ENCODE measurements at regions not wholly inside any gene's neighbourhood (a gene's known extent, or its start where the extent isn't known, plus 50 kb on each side); places are given as distances from the start of the nearest gene placed in this dataset.

- TF ChIP-seq CTCF (conservative IDR thresholded peaks at IDR 0.05) (no peak), ZFX (IDR thresholded peaks at IDR 0.05) (no peak)
- no peak overlapping the region for H3K27ac ChIP-seq
Observed at GRCh38 chr1:181918880-181919525, 142.5 kb downstream of the ZNF648 start.

GRCh38 chr1:181911715-181912114 lies 149.8 kb downstream of the ZNF648 start:
- TF ChIP-seq ZFX (IDR thresholded peaks at IDR 0.05) (no peak), CTCF (conservative IDR thresholded peaks at IDR 0.05) (no peak)
- H3K27ac ChIP-seq, result no peak overlapping the region

GRCh38 chr1:181910905-181911304 lies 150.6 kb downstream of the ZNF648 start:
- TF ChIP-seq CTCF (conservative IDR thresholded peaks at IDR 0.05) (peak; percentile 66), ZFX (IDR thresholded peaks at IDR 0.05) (no peak)
- no peak overlapping the region for H3K27ac ChIP-seq

- TF ChIP-seq CTCF (conservative IDR thresholded peaks at IDR 0.05) (no peak), ZFX (IDR thresholded peaks at IDR 0.05) (no peak)
- no peak overlapping the region for H3K27ac ChIP-seq
Observed at GRCh38 chr1:181909010-181909409, 152.5 kb downstream of the ZNF648 start.

- no peak overlapping the region for H3K27ac ChIP-seq
- TF ChIP-seq CTCF (conservative IDR thresholded peaks at IDR 0.05) (no peak), ZFX (IDR thresholded peaks at IDR 0.05) (no peak)
Observed at GRCh38 chr1:181906631-181907030, 154.9 kb downstream of the ZNF648 start.

- TF ChIP-seq CTCF (conservative IDR thresholded peaks at IDR 0.05), result no peak
- no peak for TF ChIP-seq ZFX (IDR thresholded peaks at IDR 0.05)
- no peak overlapping the region for H3K27ac ChIP-seq
Observed at GRCh38 chr1:181905944-181906597, 155.4 kb downstream of the ZNF648 start.

- H3K27ac ChIP-seq, result no peak overlapping the region
- TF ChIP-seq ZFX (IDR thresholded peaks at IDR 0.05), result no peak
- no peak for TF ChIP-seq CTCF (conservative IDR thresholded peaks at IDR 0.05)
Observed at GRCh38 chr1:181898773-181899172, 162.7 kb downstream of the ZNF648 start.
